ENCODE measurements at regions not wholly inside any gene's neighbourhood (a gene's known extent, or its start where the extent isn't known, plus 50 kb on each side); places are given as distances from the start of the nearest gene placed in this dataset.

GRCh38 chr17:63066158-63066813 lies 100.3 kb downstream of the TANC2 start:
- TF ChIP-seq, protein P1, sequence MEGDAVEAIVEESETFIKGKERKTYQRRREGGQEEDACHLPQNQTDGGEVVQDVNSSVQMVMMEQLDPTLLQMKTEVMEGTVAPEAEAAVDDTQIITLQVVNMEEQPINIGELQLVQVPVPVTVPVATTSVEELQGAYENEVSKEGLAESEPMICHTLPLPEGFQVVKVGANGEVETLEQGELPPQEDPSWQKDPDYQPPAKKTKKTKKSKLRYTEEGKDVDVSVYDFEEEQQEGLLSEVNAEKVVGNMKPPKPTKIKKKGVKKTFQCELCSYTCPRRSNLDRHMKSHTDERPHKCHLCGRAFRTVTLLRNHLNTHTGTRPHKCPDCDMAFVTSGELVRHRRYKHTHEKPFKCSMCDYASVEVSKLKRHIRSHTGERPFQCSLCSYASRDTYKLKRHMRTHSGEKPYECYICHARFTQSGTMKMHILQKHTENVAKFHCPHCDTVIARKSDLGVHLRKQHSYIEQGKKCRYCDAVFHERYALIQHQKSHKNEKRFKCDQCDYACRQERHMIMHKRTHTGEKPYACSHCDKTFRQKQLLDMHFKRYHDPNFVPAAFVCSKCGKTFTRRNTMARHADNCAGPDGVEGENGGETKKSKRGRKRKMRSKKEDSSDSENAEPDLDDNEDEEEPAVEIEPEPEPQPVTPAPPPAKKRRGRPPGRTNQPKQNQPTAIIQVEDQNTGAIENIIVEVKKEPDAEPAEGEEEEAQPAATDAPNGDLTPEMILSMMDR (IDR thresholded peaks at IDR 0.05), result no peak
- no peak for TF ChIP-seq POLR2A (IDR thresholded peaks at IDR 0.05)

Data from thyroid gland (tissue), 4 donors.